ENCODE measurements at regions not wholly inside any gene's neighbourhood (a gene's known extent, or its start where the extent isn't known, plus 50 kb on each side); places are given as distances from the start of the nearest gene placed in this dataset.
A peak's percentile ranks its signal among the peaks of the same experiment; 100 is the strongest.

DNA sequence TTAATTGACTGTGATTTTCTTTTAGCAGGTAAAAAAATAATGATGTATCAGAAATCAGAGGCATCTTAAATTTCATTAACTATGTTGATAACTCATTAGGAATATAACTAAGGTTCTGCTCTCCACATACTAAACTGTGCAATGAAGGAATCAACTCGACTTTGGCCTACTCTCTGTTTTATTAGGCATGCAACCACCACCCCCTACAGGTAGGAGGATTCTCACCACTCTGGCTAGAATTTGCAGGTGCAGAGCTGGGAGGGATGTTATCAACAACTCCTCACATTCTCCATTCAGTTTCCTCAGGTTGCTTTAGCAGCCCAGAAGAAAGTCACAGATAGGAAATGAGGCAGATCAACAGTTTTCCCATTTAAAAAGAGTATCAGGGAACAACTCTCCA lies 160.1 kb downstream of the COX18 start:
- TF ChIP-seq, protein P1, sequence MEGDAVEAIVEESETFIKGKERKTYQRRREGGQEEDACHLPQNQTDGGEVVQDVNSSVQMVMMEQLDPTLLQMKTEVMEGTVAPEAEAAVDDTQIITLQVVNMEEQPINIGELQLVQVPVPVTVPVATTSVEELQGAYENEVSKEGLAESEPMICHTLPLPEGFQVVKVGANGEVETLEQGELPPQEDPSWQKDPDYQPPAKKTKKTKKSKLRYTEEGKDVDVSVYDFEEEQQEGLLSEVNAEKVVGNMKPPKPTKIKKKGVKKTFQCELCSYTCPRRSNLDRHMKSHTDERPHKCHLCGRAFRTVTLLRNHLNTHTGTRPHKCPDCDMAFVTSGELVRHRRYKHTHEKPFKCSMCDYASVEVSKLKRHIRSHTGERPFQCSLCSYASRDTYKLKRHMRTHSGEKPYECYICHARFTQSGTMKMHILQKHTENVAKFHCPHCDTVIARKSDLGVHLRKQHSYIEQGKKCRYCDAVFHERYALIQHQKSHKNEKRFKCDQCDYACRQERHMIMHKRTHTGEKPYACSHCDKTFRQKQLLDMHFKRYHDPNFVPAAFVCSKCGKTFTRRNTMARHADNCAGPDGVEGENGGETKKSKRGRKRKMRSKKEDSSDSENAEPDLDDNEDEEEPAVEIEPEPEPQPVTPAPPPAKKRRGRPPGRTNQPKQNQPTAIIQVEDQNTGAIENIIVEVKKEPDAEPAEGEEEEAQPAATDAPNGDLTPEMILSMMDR (IDR thresholded peaks at IDR 0.05): peak in 1 of 2 donors; percentile 35
- Histone ChIP-seq H3K36me3 (no peaks in the 10 kb centered on the region), H3K27me3 (no peaks in the 10 kb centered on the region), H3K27ac (no peak overlapping the region), H3K4me3 (no peak overlapping the region), H3K4me1 (no peaks in the 10 kb centered on the region), H3K9me3 (no peaks in the 10 kb centered on the region)
- DNase-seq (ENCODE audit: low spot score): no peak

DNA sequence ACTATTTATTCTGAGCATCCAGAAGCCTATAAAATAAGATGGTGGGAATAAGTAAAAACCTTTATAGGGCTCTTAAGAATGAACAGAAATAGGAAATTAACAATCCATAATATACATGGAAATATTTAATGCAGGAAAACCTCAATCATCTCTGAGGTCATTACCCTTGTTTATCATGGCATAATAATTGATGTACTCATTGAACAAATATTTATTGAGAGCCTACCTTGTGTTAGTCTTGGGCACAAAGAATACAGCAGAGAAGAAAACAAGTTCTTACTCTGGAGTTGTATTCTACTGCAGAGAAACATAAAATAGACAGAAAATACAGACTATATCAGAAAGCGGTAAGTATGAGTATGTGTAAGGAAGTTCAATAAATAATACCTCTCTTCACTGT lies 167.2 kb downstream of the COX18 start:
- H3K27me3 ChIP-seq: no peaks in the 10 kb centered on the region
- H3K36me3 ChIP-seq: no peaks in the 10 kb centered on the region
- no peak overlapping the region for H3K4me3 ChIP-seq
- TF ChIP-seq, protein P1 (IDR thresholded peaks at IDR 0.05): no peak
- DNase-seq (ENCODE audit: low spot score): no peak
- no peaks in the 10 kb centered on the region for H3K9me3 ChIP-seq
- H3K27ac ChIP-seq: no peak overlapping the region
- no peaks in the 10 kb centered on the region for H3K4me1 ChIP-seq

DNA sequence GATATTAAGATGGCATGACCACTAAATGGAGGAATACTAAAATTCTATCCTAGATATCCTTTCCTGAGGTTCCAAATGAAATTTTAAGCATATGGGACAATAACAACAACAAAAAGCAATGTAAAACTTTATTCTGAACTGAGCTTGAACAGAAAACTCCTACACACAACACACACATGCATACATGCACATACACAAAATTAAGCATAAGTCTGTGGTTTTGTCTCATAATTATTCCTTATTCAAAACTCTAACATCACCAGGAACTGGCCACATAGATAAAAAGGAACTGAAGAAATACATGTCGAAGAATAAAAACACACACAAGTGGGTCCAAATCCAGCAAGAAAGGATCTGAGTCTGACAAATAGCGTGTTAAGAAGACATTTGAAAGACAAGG lies 168.0 kb downstream of the COX18 start:
- no peak overlapping the region for H3K4me3 ChIP-seq
- no peak for DNase-seq (ENCODE audit: low spot score)

DNA sequence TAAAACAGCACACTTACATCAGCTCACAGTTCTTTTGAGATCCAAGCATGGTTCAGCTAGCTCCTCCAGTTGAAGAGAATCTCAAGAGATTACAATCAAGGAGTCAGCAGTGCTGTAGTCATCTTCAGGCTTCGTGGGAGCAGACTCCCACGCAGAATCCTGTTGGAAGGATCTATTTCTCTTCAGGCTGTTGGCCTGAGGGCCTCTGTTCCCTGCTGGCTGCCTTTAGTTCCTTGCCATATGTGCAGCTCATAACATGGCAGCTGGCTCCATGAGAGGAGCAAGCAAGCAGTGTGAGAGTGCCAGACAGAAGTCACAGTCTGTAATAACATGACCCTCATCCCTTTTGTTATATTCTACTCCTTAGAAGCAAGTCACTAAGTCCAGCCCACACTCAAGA lies 168.6 kb downstream of the COX18 start:
- H3K4me3 ChIP-seq: no peak overlapping the region
- H3K36me3 ChIP-seq: no peaks in the 10 kb centered on the region
- H3K27ac ChIP-seq: no peak overlapping the region
- no peaks in the 10 kb centered on the region for H3K27me3 ChIP-seq
- no peaks in the 10 kb centered on the region for H3K9me3 ChIP-seq
- no peak for DNase-seq (ENCODE audit: low spot score)
- H3K4me1 ChIP-seq: no peaks in the 10 kb centered on the region
- TF ChIP-seq, protein P1 (IDR thresholded peaks at IDR 0.05): no peak

More for the DNA sequence above, 168.0 kb downstream of the COX18 start:
- TF ChIP-seq, protein P1 (IDR thresholded peaks at IDR 0.05): no peak
- no peak overlapping the region for H3K27ac ChIP-seq
- H3K36me3 ChIP-seq: no peaks in the 10 kb centered on the region
- no peaks in the 10 kb centered on the region for H3K27me3 ChIP-seq
- no peaks in the 10 kb centered on the region for H3K4me1 ChIP-seq
- no peaks in the 10 kb centered on the region for H3K9me3 ChIP-seq

DNA sequence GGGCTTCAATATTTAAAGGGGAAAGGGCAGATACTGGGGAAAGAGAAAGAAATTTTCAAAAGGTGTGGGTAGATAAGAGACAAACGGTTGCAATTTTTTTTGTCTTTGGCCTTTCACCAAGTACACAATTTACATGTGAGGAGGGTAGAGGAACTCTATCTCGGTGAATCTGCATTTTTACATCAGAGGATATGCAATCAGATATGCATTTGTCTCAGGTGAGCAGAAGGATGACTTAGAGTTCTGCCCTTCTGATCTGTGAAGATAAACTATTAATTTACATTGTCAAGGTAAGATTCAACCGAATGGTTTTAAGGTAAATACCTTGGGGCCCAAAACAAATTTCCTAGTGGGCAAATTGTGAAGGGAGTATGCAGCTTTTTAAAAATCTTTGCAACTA lies 169.9 kb downstream of the COX18 start:
- no peaks in the 10 kb centered on the region for H3K27me3 ChIP-seq
- no peaks in the 10 kb centered on the region for H3K4me1 ChIP-seq
- TF ChIP-seq, protein P1 (IDR thresholded peaks at IDR 0.05): no peak
- no peak overlapping the region for H3K27ac ChIP-seq
- H3K36me3 ChIP-seq: no peaks in the 10 kb centered on the region
- no peaks in the 10 kb centered on the region for H3K9me3 ChIP-seq
- no peak for DNase-seq (ENCODE audit: low spot score)
- H3K4me3 ChIP-seq: no peak overlapping the region

DNA sequence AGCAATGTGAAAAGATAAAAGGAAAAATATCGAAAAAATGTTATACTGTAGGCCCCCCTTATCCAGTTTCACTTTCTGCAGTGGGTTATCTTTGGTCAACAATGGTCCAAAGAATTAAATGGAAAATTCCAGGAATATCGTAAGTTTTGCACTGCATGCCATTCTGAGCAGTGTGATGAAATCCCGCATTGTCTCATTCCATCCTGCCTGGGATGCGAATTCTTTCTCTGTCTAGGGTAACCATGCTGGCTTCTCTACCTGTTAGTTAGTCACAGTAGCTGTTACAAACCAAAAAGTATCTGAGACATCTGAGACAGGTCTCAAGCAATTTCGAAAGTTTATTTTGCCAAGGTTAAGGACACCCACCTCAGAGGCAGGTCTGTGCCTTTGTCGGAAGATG lies 170.3 kb downstream of the COX18 start:
- H3K27me3 ChIP-seq: no peaks in the 10 kb centered on the region
- no peak overlapping the region for H3K27ac ChIP-seq
- TF ChIP-seq, protein P1 (IDR thresholded peaks at IDR 0.05): no peak
- H3K36me3 ChIP-seq: no peaks in the 10 kb centered on the region
- no peaks in the 10 kb centered on the region for H3K4me1 ChIP-seq
- H3K9me3 ChIP-seq: no peaks in the 10 kb centered on the region
- H3K4me3 ChIP-seq: no peak overlapping the region
- no peak for DNase-seq (ENCODE audit: low spot score)

Measured in right atrium auricular region (tissue), 2 donors.